Osteoblast (primary cell): ENCODE measurements at regions not wholly inside any gene's neighbourhood (a gene's known extent, or its start where the extent isn't known, plus 50 kb on each side); places are given as distances from the start of the nearest gene placed in this dataset.
A peak's percentile ranks its signal among the peaks of the same experiment; 100 is the strongest.

Experiments
- DNase-seq: peaks from one replicate; pipeline ENCODE4 v3.0.0; 2011; ENCODE audit warnings: low spot score, mixed read lengths; ENCODE audit not compliant: insufficient read length; ENCODE audit errors: missing footprints
- H2AFZ ChIP-seq: 2 replicates; pipeline ENCODE4 v1.6.0; 2011; ENCODE audit warnings: mild to moderate bottlenecking, low read length
- H3K27ac ChIP-seq: 2 replicates; pipeline ENCODE4 v1.5.1; 2011; ENCODE audit warnings: mild to moderate bottlenecking, low read depth, low read length, moderate library complexity
- H3K27me3 ChIP-seq: 2 replicates; pipeline ENCODE4 v1.6.0; 2012; ENCODE audit warnings: mild to moderate bottlenecking, control low read depth, inconsistent platforms, low read length, moderate library complexity; ENCODE audit not compliant: insufficient read depth
- H3K36me3 ChIP-seq: 2 replicates; pipeline ENCODE4 v1.5.1; 2011; ENCODE audit warnings: mild to moderate bottlenecking, low read length, control low read depth, moderate library complexity; ENCODE audit not compliant: insufficient read depth
- H3K4me1 ChIP-seq: 2 replicates; pipeline ENCODE4 v1.5.1; 2011; ENCODE audit warnings: mild to moderate bottlenecking, low read length, control low read depth, moderate library complexity; ENCODE audit not compliant: insufficient read depth
- H3K4me2 ChIP-seq: 2 replicates; pipeline ENCODE4 v1.6.0; 2011; ENCODE audit warnings: mild to moderate bottlenecking, low read length; ENCODE audit not compliant: insufficient read depth
- H3K4me3 ChIP-seq: fragments of 200-600 bp; sonication (generic); 3 replicates; pipeline ENCODE4 v1.5.1; 2012; ENCODE audit warnings: mild to moderate bottlenecking, low read length, inconsistent platforms; ENCODE audit not compliant: insufficient read depth
- H3K79me2 ChIP-seq: 2 replicates; pipeline ENCODE4 v1.6.0; 2012; ENCODE audit warnings: mild to moderate bottlenecking, low read length, control low read depth, inconsistent platforms; ENCODE audit not compliant: insufficient read depth
- H3K9me3 ChIP-seq: 2 replicates; pipeline ENCODE4 v1.5.1; 2011; ENCODE audit warnings: low read depth, low read length, control low read depth
- H4K20me1 ChIP-seq: 2 replicates; pipeline ENCODE4 v1.6.0; 2012; ENCODE audit warnings: mild to moderate bottlenecking, low read length, control low read depth; ENCODE audit not compliant: insufficient read depth
- CTCF ChIP-seq: IDR thresholded peaks from 2 replicates; pipeline ENCODE4 v1.5.1; 2011; ENCODE audit warnings: mild to moderate bottlenecking, low read depth, low read length, moderate library complexity; ENCODE audit errors: extremely low read depth

- no peaks in the 10 kb centered on the region for H3K79me2 ChIP-seq
- H3K4me1 ChIP-seq: no peaks in the 10 kb centered on the region
- no peak for TF ChIP-seq CTCF
- H4K20me1 ChIP-seq: no peaks in the 10 kb centered on the region
- H3K27ac ChIP-seq: no peak overlapping the region
- H2AFZ ChIP-seq: no peak overlapping the region
- H3K27me3 ChIP-seq: no peaks in the 10 kb centered on the region
- H3K4me3 ChIP-seq: no peak overlapping the region
- DNase-seq: no peak
- no peaks in the 10 kb centered on the region for H3K36me3 ChIP-seq
- H3K4me2 ChIP-seq: no peak overlapping the region
- no peaks in the 10 kb centered on the region for H3K9me3 ChIP-seq
Measured at GRCh38 chr13:109395014-109395413, 391.4 kb downstream of the IRS2 start.

DNA sequence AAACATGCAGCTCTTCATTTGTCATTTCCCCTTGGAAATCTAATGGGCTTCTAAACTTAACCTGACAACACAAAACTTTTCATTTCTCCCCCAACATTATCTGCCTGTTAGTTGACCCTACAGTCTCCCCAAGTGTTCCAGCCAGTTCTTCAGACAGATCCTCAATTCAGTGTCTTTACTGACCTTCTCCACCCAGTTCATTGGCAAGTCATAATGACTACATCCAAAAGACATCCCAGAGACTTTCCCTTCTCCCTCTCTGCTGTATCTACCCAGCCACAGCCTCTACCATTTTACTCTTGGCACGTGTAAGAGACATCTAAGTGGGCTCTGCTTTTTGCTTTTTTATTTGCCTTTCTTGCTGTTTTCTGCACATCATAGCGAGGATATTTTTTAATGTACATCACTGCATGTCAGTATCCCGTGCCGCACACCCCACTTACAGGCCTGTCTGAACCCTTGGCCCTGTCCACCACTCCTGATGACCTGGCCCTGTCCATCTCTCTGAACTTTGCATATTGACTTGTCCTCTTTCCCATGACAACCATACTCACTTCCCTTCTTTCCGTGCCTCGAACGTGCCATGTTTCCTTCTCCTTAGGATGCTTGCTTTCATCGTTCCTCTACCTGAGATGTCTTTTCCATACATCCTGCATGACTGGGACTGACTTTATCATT, 391.9 kb downstream of the IRS2 start:
- H2AFZ ChIP-seq: no peak overlapping the region
- no peak for TF ChIP-seq CTCF
- H3K27ac ChIP-seq: no peak overlapping the region
- no peaks in the 10 kb centered on the region for H3K9me3 ChIP-seq
- H3K27me3 ChIP-seq: no peaks in the 10 kb centered on the region
- H3K4me3 ChIP-seq: no peak overlapping the region
- no peaks in the 10 kb centered on the region for H4K20me1 ChIP-seq
- peaks cover 1% of the 10 kb centered on the region for H3K4me1 ChIP-seq
- no peak overlapping the region for H3K4me2 ChIP-seq
- H3K79me2 ChIP-seq: no peaks in the 10 kb centered on the region
- no peak for DNase-seq
- no peaks in the 10 kb centered on the region for H3K36me3 ChIP-seq

DNA sequence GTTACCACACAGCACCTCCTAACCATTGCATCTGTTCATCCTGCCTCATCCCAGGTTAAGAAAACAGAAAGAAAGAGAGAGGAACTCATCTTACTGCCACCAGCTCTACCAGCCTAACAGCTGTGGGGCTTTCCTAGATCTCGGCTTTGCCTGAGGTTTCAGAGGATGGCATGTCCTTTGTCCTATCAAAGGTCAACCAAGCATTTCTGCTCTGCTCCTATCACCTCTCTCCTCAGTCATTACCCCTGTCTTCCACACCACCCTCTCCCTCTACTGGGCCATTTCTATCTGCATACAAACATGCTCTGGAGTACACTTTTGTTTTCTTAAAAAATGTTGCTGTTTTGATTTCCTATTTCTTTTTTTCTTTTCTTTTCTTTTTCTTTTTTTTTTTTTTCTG, 393.3 kb downstream of the IRS2 start:
- no peak for DNase-seq
- H3K79me2 ChIP-seq: no peaks in the 10 kb centered on the region
- no peak overlapping the region for H3K4me2 ChIP-seq
- H3K4me3 ChIP-seq: no peak overlapping the region
- H3K9me3 ChIP-seq: no peaks in the 10 kb centered on the region
- no peak overlapping the region for H3K27ac ChIP-seq
- no peaks in the 10 kb centered on the region for H4K20me1 ChIP-seq
- H3K4me1 ChIP-seq: peaks cover 5% of the 10 kb centered on the region
- no peaks in the 10 kb centered on the region for H3K27me3 ChIP-seq
- TF ChIP-seq CTCF: no peak
- H2AFZ ChIP-seq: no peak overlapping the region
- no peaks in the 10 kb centered on the region for H3K36me3 ChIP-seq

DNA sequence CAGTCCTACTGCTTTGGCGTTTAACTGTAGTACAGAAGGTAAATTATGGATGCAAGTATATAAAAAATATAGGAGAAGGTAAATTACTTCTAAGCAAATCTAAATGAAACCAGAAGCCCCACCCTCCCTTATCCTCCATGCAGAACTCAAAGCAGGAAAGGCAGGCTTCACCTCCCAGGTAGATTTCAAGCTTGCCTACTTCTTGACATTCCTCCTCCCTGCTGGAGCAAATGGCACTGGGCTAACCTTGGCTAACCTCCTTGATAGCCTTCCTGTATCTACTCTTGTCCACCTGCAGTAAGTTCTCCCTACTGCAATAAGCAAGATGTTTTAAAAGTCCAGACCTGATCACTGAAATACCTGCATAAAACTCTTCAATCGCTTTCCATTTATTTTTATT, 396.0 kb downstream of the IRS2 start:
- Histone ChIP-seq H3K9me3 (no peaks in the 10 kb centered on the region), H3K79me2 (no peaks in the 10 kb centered on the region), H2AFZ (peak overlapping the region; percentile 13), H3K4me3 (no peak overlapping the region), H3K4me2 (no peak overlapping the region), H4K20me1 (no peaks in the 10 kb centered on the region), H3K36me3 (no peaks in the 10 kb centered on the region), H3K4me1 (peaks cover 5% of the 10 kb centered on the region), H3K27ac (no peak overlapping the region), H3K27me3 (no peaks in the 10 kb centered on the region)
- no peak for TF ChIP-seq CTCF
- no peak for DNase-seq
